Tibial artery (tissue), 4 donors: ENCODE measurements at regions not wholly inside any gene's neighbourhood (a gene's known extent, or its start where the extent isn't known, plus 50 kb on each side); places are given as distances from the start of the nearest gene placed in this dataset.

Experiments used
- DNase-seq, 2 donors: peaks; one replicate each; pipeline ENCODE4 v3.0.0-alpha.2; 2019
- H3K27ac ChIP-seq, 2 donors: fragments of 200-600 bp; sonication (generic) in 1 of 2; 1 replicate in 1 of 2; 2 replicates in 1 of 2; pipeline ENCODE4 v1.5.1; 2018 to 2019; ENCODE audit warnings: mild to moderate bottlenecking in 1 of 2
- H3K27me3 ChIP-seq, 2 donors: fragments of 200-600 bp; sonication (generic) in 1 of 2; one replicate each; pipeline versions ENCODE4 v1.5.1 to v1.6.0; 2016 to 2019
- H3K36me3 ChIP-seq, 3 donors: fragments of 200-600 bp; sonication (generic) in 2 of 3; one replicate each; pipeline ENCODE4 v1.5.1; 2016 to 2019; ENCODE audit warnings: mild to moderate bottlenecking in 2 of 3
- H3K4me1 ChIP-seq, 4 donors: fragments of 200-600 bp; sonication (generic) in 2 of 4; 1 replicate in 3 of 4; 2 replicates in 1 of 4; pipeline ENCODE4 v1.5.1; 2016 to 2019
- H3K4me3 ChIP-seq, 2 donors: fragments of 200-600 bp; sonication (generic) in 1 of 2; 1 replicate in 1 of 2; 2 replicates in 1 of 2; pipeline ENCODE4 v1.5.1; 2018 to 2019; ENCODE audit warnings: mild to moderate bottlenecking in 2 of 2
- H3K9me3 ChIP-seq, 3 donors: fragments of 200-600 bp; sonication (generic) in 1 of 3; one replicate each; pipeline ENCODE4 v1.5.1; 2016 to 2019
- intact Hi-C: fragments of 100-400 bp; cut with DNase I; formaldehyde crosslinking; loops from one replicate; pipeline ENCODE4 v1.15.0; 2023; ENCODE audit warnings: low total_unique reads
- TF ChIP-seq, protein P1 (sequence below), 2 experiments: fragments of 200-600 bp in 1 of 2; fragments of 450-650 bp in 1 of 2; IDR thresholded peaks; one replicate each; pipeline ENCODE4 v1.5.1; 2017 to 2019; ENCODE audit warnings: antibody characterized with exemption in 2 of 2, mild to moderate bottlenecking in 1 of 2, moderate library complexity in 1 of 2

DNA sequence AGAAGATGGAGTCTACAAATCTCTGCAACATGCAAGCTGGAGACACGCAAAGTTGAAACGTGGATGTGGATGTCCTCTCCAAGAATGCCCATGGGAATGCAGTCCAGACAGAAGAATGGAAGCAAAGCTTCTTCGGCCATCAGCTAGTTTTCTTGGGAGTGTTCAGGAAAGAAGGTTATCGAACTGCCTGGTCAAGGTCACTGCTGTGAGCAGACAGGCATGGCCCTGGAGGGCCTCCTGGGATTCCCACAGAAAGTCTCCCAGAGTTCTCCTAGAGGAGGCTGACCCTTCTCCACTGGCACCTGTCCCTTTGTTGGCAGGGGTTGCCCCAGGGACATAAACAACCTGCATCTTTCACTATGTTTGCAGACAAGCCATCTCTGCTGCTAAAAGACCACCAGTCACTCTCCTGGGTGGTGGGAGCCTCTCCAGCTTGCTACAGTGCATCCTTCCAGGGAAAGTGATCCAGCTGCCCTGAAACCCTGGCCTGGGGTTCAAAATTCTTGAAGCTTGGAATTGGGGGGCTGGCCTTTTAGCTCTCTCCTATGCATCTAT lies 265.8 kb downstream of the SYK start:
- H3K9me3 ChIP-seq = no peaks in the 10 kb centered on the region
- H3K4me1 ChIP-seq = peaks cover 0 to 14% (median 0%) of the 10 kb centered on the region in 4 donors
- no peaks in the 10 kb centered on the region for H3K36me3 ChIP-seq
- TF ChIP-seq, protein P1, sequence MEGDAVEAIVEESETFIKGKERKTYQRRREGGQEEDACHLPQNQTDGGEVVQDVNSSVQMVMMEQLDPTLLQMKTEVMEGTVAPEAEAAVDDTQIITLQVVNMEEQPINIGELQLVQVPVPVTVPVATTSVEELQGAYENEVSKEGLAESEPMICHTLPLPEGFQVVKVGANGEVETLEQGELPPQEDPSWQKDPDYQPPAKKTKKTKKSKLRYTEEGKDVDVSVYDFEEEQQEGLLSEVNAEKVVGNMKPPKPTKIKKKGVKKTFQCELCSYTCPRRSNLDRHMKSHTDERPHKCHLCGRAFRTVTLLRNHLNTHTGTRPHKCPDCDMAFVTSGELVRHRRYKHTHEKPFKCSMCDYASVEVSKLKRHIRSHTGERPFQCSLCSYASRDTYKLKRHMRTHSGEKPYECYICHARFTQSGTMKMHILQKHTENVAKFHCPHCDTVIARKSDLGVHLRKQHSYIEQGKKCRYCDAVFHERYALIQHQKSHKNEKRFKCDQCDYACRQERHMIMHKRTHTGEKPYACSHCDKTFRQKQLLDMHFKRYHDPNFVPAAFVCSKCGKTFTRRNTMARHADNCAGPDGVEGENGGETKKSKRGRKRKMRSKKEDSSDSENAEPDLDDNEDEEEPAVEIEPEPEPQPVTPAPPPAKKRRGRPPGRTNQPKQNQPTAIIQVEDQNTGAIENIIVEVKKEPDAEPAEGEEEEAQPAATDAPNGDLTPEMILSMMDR (IDR thresholded peaks at IDR 0.05) = no peak
- no peak overlapping the region for H3K4me3 ChIP-seq
- DNase-seq = no peak
- H3K27ac ChIP-seq = no peak overlapping the region
- intact Hi-C loops = no loop called here
- H3K27me3 ChIP-seq = no peaks in the 10 kb centered on the region

DNA sequence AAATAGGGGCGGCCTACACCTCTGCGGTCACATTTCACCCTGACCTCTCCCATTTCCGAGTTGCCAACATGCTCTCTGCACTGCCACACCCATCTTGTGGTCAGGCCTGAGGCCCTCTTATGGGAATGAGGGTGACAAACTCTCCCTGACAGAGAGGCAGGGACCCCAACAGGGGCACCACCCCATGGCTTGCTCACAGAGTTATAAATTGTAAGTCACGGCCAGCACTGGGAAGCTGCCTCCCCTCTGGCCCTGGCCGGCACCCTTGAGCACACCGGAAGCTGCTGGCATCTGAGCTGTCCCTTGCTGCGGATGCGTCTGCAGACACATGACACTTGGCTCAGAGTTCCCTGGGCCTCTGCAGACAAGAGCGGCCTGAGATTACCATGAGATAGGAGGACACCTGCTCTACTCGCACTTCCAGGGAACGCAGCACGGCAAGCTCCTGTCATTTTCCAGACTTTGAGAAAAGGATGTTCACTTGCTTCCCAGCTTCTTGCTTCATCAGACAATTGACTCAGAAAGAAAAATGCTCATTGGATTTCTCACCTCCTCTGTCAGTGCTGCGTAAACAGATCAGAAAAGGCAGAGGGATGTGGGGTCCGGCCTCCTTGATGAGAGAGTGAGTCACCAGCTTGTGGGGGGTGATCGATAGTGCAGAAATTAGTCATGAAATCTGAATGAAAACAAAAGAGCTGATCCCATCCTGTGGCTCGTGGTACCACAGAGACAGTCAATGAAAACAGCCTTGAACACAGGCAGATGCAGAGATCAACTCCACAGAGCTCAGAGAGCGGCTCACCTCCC lies 269.8 kb downstream of the SYK start:
- no peaks in the 10 kb centered on the region for H3K27me3 ChIP-seq
- H3K9me3 ChIP-seq = no peaks in the 10 kb centered on the region
- no peak for DNase-seq
- peaks cover 0 to 43% (median 2%) of the 10 kb centered on the region in 4 donors for H3K4me1 ChIP-seq
- TF ChIP-seq, protein P1 (IDR thresholded peaks at IDR 0.05) = no peak
- H3K4me3 ChIP-seq = no peak overlapping the region
- H3K27ac ChIP-seq = peak overlapping the region in 1 of 2 donors; percentile 53
- intact Hi-C loops = no loop called here
- H3K36me3 ChIP-seq = no peaks in the 10 kb centered on the region

DNA sequence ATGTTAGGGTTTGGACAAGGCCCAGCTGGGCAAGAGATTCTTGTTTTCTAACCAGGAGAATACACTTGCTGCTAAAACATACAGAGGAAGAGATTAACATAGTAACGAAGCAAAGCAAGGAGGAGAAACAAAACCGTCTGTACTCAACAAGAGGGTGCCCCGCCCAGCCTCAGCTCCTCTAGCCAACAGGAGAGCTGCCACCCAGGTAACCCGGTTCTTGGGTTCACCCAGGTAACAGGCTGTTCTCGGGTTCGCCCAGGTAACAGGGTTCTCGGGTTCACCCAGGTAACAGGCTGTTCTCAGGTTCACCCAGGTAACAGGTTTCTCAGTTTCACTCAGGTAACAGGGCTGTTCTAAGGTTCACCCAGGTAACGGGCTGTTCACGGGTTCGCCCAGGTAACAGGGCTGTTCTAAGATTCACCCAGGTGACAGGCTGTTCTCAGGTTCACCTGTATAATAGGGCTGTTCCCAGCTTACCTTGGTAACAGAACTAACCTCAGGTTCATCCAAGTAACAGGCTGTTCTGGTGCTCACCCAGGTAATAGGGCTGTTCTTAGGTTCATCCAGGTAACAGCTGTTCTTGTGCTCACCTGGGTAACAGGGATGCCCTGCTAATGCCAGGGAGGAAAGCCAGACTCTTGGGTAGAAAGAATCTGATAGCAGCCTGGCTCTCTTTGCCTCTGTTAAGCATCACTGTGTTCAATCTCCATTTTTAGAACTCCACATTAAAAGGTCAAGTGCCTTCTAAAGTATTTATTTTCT lies 271.6 kb downstream of the SYK start:
- no peaks in the 10 kb centered on the region for H3K9me3 ChIP-seq
- no peaks in the 10 kb centered on the region for H3K27me3 ChIP-seq
- no peak overlapping the region for H3K4me3 ChIP-seq
- no peak for DNase-seq
- peaks cover 0 to 43% (median 2%) of the 10 kb centered on the region in 4 donors for H3K4me1 ChIP-seq
- peak overlapping the region in 1 of 2 donors; percentile 53 for H3K27ac ChIP-seq
- TF ChIP-seq, protein P1 (IDR thresholded peaks at IDR 0.05) = no peak
- intact Hi-C loops = no loop called here
- no peaks in the 10 kb centered on the region for H3K36me3 ChIP-seq

DNA sequence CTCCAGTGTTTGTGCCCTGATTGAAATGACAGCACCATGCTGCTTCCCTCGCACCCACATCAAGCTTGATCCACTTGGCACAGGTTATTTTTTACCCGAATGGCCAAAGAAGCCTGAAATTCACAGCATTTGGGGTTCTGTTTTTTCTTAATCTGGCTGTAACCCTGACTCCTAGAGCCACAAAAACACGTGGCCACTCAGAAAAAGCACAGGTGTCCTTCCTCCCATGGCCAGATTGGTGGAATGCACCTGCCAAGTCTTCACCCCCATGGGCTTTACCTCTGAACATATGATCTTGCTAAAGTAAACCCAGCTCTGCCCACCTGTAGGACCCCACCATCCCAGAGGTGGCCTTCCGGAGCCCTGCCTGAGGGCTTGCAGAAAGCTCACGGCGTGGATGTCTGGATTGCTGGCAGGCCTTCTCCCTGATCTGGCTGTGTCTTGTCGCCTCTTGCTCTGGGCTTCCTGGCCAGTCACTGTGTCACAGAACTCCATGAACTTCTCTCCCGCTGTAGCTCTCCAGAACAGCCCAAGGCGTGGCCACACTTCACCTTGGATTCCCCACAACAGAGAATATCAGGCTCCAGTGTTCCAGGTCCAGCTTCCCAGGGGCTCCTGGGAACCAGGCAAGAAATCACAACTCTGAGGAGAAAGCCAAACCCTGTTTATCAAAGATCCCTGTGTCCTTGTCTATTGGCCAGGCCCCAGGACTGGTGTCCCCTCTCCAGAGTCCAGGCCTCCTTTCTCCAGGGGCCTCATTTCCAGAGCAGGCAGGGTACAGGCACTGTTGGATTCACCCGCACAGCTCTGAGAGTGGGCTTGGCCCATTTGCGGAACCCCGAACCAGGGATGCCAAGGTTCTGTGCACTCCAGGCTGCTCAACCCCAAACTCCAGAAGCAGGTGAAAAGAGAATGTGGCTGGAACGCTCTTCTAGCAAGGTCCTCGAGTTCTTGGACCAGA lies 272.5 kb downstream of the SYK start:
- H3K27me3 ChIP-seq = no peaks in the 10 kb centered on the region
- H3K4me3 ChIP-seq = no peak overlapping the region
- no peak for DNase-seq
- no peaks in the 10 kb centered on the region for H3K9me3 ChIP-seq
- peak overlapping the region in 1 of 2 donors; percentile 30 for H3K27ac ChIP-seq
- TF ChIP-seq, protein P1 (IDR thresholded peaks at IDR 0.05) = no peak
- H3K36me3 ChIP-seq = no peaks in the 10 kb centered on the region
- intact Hi-C loops = no loop called here
- H3K4me1 ChIP-seq = peaks cover 0 to 43% (median 2%) of the 10 kb centered on the region in 4 donors

DNA sequence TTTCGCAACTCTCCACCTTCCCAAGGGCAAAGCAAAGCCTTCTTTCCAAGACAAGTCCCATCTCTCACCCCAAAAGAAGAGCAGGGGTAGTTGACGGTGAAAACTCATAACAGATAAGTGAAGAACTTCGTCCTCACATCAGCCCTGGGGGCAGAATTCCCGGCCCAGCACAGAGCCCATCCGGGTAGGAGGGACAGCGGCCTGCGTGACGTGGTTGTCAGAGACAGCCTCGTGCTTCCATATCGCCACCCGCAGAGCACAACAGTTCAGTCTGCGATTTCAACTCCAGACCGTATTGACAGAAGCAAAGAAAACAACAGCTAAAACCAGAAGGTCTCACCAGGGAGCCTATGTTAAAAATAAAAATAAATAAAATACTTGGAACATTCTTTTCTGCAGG lies 273.2 kb downstream of the SYK start:
- DNase-seq = no peak
- Histone ChIP-seq H3K27ac (peak overlapping the region in 1 of 2 donors; percentile 30), H3K27me3 (no peaks in the 10 kb centered on the region), H3K4me3 (no peak overlapping the region), H3K36me3 (no peaks in the 10 kb centered on the region), H3K9me3 (no peaks in the 10 kb centered on the region), H3K4me1 (peaks cover 0 to 43% (median 2%) of the 10 kb centered on the region in 4 donors)
- TF ChIP-seq, protein P1 (IDR thresholded peaks at IDR 0.05) = no peak
- intact Hi-C loops = no loop called here
